ENCODE measurements at regions not wholly inside any gene's neighbourhood (a gene's known extent, or its start where the extent isn't known, plus 50 kb on each side); places are given as distances from the start of the nearest gene placed in this dataset.
"Not testable (repeated sequence)": the region's sequence is repeated elsewhere in the genome, so short reads cannot be mapped to it uniquely, and the experiment has no call there.

DNA sequence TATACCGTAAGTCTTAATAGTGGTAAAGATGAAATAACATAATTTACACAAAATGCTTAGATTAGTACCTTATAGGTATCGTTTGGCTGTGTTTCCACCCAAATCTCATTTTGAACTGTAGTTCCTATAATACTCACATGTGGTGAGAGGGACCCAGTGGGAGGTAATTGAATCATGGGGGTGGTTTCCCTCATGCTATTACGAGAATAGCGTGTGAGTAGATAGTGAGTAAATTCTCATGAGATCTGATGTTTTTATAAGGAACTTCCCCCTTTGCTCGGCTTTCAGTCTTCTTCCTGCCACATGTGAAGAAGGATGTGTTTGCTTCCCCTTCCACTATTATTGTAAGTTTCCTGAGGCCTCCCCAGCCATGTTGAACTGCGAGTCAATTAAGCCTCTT is 426.3 kb upstream of the POT1 start:
- no peak for DNase-seq

GRCh38 chr7:125347269-125347668 is 417.6 kb upstream of the POT1 start:
- no peak for DNase-seq

DNA sequence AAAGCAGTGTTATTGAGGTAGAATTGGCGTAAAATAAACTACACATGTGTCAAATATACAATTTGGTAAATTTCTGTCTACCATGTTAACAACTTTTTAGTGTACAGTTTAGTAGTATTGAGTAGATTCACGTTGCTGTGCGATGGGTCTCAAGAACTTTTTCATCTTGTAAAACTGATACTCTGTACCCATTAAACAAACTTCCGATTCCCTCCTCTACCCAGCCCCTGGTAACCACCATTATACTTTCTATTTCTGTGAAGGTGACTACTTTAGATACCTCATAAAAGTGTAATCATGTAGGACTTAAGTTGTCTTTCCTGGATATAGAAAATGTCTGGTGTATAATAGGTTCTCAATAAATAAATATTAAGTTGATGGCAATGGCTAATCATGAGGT is 408.5 kb upstream of the POT1 start:
- no peak for DNase-seq

GRCh38 chr7:125336326-125336725 is 406.7 kb upstream of the POT1 start:
- DNase-seq: no peak

- no peak for DNase-seq
Measured at GRCh38 chr7:125326666-125327255, 397.1 kb upstream of the POT1 start.

- DNase-seq: peak; percentile 13
Measured at GRCh38 chr7:125316466-125316865, 386.8 kb upstream of the POT1 start.

DNA sequence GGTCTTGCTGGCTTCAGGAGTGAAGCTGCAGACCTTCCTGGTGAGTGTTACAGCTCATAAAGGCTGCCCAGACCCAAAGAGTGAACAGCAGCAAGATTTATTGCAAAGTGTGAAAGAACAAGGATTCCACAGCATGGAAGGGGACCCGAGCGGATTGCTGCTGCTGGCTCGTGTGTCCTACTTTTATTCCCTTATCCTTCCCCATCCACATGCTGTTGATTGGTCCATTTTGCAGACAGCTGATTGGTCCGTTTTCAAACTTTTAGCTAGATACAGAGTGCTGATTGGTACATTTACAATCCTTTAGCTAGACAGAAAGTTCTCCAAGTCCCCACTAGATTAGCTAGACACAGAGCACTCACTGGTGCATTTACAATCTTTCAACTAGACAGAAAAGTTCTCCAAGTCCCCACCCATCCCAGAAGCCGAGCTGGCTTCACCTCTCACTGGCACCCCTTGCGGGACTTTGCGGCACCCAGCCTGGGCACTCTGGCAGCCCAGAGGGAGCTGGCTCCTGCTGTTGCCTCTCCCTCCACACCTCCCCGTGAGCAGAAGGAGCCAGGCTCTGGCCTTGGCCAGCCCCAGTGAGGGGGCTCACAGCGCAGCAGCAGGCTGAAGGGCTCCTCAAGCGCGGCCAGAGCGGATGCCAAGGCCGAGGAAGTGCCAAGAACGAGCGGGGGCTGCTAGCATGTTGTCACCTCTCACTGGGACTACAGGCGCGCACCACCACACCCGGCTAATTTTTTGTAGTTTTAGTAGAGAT is 369.6 kb upstream of the POT1 start:
- no peak for DNase-seq

DNA sequence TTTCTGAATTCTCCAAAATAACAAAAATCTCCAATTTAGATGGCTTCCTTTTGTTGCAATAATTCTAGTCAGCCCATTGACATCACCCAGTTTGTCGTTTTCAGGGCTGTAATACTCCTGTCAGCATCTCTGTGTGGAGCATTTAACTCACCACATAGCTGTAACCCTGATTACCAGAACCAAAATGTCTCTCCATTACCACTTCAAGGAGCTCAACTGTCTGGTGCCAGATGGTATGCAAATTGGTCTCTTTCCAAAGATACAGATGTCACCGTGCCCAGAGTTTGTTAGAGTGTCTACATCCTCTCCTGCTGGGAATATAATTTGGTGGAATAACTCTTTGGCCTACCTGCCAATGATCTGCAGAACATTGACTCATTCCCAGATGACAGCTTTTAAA is 350.3 kb upstream of the POT1 start:
- peak; percentile 25 for DNase-seq

DNA sequence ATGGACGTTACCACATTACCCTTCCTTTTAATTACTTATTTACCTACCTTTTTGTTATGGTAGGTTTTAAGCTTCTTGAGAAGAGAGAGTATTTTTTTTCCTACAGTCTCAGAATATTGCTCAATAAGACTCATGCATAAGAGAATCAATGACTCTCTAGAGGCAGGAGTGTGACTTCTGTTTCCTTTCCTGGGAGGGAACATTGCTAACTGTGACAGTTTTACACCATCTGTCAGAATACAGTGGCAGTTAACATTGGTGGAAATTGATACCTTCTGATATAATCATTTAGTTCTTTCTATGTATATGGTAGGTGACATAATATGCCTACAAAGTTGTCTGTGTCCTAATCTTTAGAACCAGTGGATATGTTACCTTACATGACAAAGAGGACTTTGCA is 348.7 kb upstream of the POT1 start:
- no peak for DNase-seq

DNA sequence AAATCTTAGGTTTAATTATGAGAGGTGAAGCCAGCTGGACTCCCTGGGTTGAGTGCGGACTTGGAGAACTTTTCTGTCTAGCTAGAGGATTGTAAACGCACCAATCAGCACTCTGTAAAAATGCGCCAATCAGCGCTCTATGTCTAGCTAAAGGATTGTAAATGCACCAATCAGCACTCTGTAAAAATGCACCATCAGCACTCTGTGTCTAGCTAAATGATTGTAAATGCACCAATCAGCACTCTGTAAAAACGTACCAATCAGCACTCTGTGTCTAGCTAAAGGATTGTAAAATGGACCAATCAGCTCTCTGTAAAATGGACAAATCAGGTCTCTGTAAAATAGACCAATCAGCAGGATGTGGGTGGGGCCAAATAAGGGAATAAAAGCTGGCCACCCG is 345.1 kb upstream of the POT1 start:
- not testable (repeated sequence) for DNase-seq

DNA sequence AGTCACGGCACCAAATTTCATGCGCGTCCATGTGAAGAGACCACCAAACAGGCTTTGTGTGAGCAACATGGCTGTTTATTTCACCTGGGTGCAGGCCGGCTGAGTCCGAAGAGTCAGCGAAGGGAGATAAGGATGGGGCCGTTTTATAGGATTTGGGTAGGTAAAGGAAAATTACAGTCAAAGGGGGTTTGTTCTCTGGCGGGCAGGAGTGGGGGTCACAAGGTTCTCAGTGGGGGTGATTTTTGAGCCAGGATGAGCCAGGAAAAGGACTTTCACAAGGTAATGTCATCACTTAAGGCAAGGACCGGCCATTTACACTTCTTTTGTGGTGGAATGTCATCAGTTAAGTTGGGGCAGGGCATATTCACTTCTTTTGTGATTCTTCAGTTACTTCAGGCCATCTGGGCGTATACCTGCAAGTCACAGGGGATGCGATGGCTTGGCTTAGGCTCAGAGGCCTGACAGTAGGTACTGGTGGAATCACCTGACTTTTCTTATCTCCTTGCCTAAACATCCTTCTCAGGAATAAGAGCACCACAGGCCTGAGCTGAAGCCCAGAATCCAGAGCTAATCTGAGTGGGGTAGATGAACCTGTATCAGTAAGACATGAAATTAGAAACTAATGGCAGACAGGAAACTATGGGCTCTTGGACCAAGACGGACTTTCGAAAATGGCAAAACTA is 334.7 kb upstream of the POT1 start:
- not testable (repeated sequence) for DNase-seq

DNA sequence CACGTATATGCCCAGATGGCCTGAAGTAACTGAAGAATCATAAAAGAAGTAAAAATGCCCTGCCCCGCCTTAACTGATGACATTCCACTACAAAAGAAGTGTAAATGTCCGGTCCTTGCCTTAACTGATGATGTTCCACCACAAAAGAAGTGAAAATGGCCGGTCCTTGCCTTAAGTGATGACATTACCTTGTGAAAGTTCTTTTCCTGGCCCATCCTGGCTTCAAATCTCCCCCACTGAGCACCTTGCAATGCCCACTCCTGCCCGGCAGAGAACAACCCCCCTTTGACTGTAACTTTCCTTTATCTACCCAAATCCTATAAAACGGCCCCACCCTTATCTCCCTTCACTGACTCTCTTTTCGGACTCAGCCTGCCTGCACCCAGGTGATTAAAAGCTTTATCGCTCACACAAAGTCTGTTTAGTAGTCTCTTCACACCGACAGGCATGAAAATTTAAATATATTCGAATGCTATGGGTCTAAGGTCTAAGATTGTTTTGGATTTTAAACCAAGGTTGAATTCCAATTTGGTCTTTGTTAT is 329.3 kb upstream of the POT1 start:
- DNase-seq: not testable (repeated sequence)

- no peak for DNase-seq
Measured at GRCh38 chr7:125257617-125258016, 328.0 kb upstream of the POT1 start.

DNA sequence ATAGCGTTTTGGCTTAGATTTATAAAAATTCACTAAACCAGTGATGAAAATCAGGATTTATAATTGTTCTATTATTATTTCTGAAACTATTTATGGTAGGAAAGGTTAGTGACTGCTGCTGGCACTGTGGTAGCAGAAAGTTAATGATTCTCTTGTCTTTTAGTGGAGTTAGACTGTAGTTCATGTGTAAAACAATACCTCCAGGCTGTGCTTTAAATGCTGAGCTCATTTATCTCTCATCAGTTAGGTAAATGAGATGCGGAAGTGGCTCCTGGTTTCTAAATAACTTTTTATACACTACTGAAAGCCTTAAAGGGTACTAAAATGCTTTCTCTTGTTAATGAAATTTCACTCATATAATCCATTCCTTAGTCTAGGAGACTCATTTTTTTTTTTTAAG is 326.8 kb upstream of the POT1 start:
- no peak for DNase-seq

GRCh38 chr7:125255810-125256209 is 326.2 kb upstream of the POT1 start:
- DNase-seq: no peak

- no peak for DNase-seq
Measured at GRCh38 chr7:125254566-125254965, 324.9 kb upstream of the POT1 start.

DNA sequence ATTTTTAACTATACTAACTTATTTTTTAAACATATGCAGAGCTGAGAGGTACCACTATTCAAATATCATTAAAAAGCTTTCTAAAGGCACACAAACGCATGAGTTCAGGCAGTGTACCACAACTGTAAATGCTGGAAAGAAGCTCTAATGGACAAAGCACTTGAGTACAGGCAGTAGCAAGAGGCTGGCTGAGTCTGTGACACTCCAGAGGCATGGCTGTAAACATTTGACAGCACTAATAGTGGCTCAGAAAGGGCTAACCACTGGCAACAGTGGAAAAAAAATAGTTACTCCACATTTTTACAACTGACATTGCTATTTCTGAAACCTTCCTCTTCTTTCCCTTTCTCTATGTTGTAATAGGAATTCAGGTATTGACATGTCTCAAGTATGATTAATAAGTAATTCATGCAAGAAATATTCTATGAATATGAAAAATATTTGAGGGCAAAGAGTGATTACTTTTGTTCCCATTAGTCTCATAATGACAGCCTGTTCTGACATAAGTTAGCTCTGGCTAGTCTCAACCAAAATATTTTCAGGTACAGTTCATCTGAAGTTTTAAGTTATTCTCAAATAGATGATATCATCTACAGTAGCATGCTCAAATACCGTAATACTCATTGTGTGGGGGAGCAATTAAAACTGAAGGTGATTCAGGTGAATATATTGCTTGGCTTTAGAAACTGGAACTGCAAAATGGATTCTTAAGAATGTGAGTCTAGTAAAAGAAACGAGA is 324.0 kb upstream of the POT1 start:
- no peak for DNase-seq

- DNase-seq: no peak
Measured at GRCh38 chr7:125247514-125248098, 318.0 kb upstream of the POT1 start.

DNA sequence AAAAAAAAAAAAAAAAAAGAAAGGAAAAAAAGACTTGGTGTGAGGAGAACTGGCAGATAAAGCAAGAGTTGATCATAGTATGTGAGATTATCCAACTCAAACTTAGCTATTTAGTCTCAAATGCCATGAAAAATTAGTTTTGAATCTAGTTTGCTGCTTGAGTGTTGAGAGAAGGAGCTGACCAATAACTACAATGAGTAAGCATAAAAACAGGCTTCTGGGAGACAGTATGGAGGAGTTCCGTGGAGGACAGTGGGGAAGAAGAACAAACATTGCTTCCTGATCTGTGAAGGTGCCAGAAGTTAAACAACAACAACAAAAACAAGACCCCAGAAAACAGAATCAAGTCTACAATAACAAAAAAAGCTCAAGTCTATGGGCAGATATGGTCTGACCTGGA is 317.1 kb upstream of the POT1 start:
- no peak for DNase-seq

DNA sequence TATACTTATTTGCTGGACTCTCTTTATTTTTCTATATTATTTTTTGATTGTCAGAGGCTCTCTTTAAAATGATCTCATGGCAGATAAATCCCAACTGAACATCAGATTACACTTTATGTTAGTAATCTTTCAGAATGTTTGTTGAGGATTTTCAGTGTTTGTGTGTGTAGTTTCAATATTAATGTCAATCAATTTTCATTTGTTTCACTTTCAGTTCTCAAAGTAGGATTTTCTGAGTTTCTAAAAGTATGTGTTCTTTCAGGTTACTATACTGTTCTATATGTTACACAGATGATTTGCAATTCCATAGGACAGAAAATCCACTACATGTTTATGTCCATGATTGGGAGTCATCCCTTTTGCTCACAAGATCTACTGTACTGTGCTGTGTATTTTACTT is 311.9 kb upstream of the POT1 start:
- no peak for DNase-seq

DNA sequence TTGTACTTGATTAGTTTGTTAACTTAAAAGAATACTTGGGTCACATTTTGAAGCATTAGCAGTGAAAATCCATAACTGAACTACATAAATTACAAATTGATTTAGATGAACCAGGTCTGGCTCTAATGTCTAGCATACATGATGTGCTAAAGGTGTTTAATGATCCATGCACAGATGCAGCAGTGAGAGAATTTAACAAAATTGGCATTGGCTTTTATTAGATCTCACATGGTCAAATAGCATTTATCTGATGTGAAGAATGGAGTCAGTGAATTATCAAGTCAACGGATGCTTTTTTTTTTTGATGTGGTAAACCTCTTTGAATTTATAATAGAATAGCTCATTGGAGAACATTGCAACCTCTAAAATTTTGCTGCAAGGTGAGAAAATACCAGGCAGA is 293.0 kb upstream of the POT1 start:
- no peak for DNase-seq

DNA sequence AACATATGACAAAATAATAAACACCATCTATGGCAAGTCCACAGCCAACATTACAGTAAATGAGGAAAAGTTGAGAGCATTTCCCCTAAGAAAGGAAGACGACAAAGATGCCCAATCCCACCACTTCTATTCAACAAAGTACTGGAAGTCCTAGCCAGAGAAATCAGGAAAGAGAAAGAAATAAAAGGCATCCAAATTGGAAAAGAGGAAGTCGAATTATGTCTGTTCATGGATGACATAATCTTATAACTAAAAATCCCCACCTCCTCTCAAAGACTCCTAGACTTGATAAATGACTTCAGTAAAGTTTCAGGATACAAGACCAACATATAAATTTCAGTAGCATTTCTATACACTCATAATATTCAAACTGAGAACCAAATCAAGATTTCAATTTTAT is 288.5 kb upstream of the POT1 start:
- DNase-seq: no peak

- DNase-seq: no peak
Measured at GRCh38 chr7:125201002-125201401, 271.4 kb upstream of the POT1 start.

Measured in COR-L47 (cell line).